Fibroblast of lung (primary cell): ENCODE measurements at regions not wholly inside any gene's neighbourhood (a gene's known extent, or its start where the extent isn't known, plus 50 kb on each side); places are given as distances from the start of the nearest gene placed in this dataset.

Experiments used
- DNase-seq, 2 donors: peaks; one replicate each; pipeline versions ENCODE4 v3.0.0 to v3.0.0-alpha.2; 2010; ENCODE audit warnings: low read depth in 2 of 2
- H2AFZ ChIP-seq: 2 replicates; pipeline ENCODE4 v1.5.1; 2012; ENCODE audit warnings: low read length, control low read depth, inconsistent platforms
- H3K27ac ChIP-seq: 2 replicates; pipeline ENCODE4 v1.5.1; 2011; ENCODE audit warnings: low read length, control low read depth; ENCODE audit not compliant: insufficient read depth
- H3K27me3 ChIP-seq: 2 replicates; pipeline ENCODE4 v1.5.1; 2011; ENCODE audit warnings: mild to moderate bottlenecking, low read length; ENCODE audit not compliant: control insufficient read depth, insufficient read depth
- H3K36me3 ChIP-seq: 2 replicates; pipeline ENCODE4 v1.5.1; 2011; ENCODE audit warnings: low read length; ENCODE audit not compliant: control insufficient read depth, insufficient read depth
- H3K4me1 ChIP-seq: 2 replicates; pipeline ENCODE4 v1.5.1; 2011; ENCODE audit warnings: low read length; ENCODE audit not compliant: control insufficient read depth, insufficient read depth; ENCODE audit errors: extremely low read depth
- H3K4me2 ChIP-seq: 2 replicates; pipeline ENCODE4 v1.5.1; 2011; ENCODE audit warnings: low read length, control low read depth; ENCODE audit not compliant: insufficient read depth; ENCODE audit errors: extremely low read depth
- H3K4me3 ChIP-seq, 4 experiments: fragments of 200-600 bp in 1 of 4; sonication (generic) in 1 of 4; replicated peaks in 1 of 4; 2 replicates each; pipeline ENCODE4 v1.5.1; 2011 to 2016; ENCODE audit warnings: low read length in 4 of 4, low read depth in 3 of 4, mild to moderate bottlenecking in 3 of 4, control low read depth in 2 of 4, inconsistent platforms in 1 of 4, mixed read lengths in 1 of 4; ENCODE audit not compliant: insufficient read depth in 1 of 4; ENCODE audit errors: control extremely low read depth in 1 of 4
- H3K79me2 ChIP-seq: 2 replicates; pipeline ENCODE4 v1.5.1; 2012; ENCODE audit warnings: mild to moderate bottlenecking, low read length, inconsistent platforms; ENCODE audit not compliant: control insufficient read depth, insufficient read depth
- H3K9ac ChIP-seq: 2 replicates; pipeline ENCODE4 v1.5.1; 2011; ENCODE audit warnings: mild to moderate bottlenecking, low read length, control low read depth; ENCODE audit not compliant: insufficient read depth
- H3K9me3 ChIP-seq: 2 replicates; pipeline ENCODE4 v1.5.1; 2012; ENCODE audit warnings: low read depth, low read length; ENCODE audit not compliant: control insufficient read depth, insufficient read depth
- H4K20me1 ChIP-seq: 2 replicates; pipeline ENCODE4 v1.5.1; 2011; ENCODE audit warnings: low read length; ENCODE audit not compliant: control insufficient read depth, insufficient read depth; ENCODE audit errors: extremely low read depth
- EZH2 ChIP-seq: IDR thresholded peaks from 2 replicates; pipeline ENCODE4 v1.5.1; 2012; ENCODE audit warnings: low read length, control low read depth, mild to moderate bottlenecking; ENCODE audit errors: missing control alignments
- TF ChIP-seq, protein P1 (sequence below), 2 donors: IDR thresholded peaks in 1 of 2; conservative IDR thresholded peaks in 1 of 2; 1 replicate in 1 of 2; 2 replicates in 1 of 2; pipeline ENCODE4 v1.5.1; 2011 to 2012; ENCODE audit warnings: low read length in 2 of 2, control low read depth in 1 of 2, inconsistent platforms in 1 of 2, low read depth in 1 of 2, mild to moderate bottlenecking in 1 of 2

DNA sequence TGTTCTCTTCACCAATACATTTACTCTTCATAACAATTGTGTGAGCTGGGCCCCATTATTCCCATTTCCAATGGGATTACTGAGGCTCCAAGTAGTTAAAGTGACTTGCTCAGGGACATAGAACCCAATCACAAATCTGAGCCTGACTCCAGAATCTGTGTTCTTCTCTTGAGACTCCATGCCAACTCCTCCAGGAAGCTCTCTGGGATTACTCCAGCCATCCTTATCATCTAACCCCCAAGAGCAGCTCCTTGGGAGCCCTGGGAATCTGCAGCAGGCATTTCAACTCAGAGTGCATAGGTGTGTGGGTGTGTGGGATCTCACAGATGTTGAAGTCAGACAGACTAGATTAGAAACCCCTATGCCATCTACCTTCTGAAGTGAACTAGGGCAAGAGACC is 131.4 kb upstream of the BOD1 start:
- H3K36me3 ChIP-seq = no peaks in the 10 kb centered on the region
- H3K4me1 ChIP-seq = no peaks in the 10 kb centered on the region
- H4K20me1 ChIP-seq = no peaks in the 10 kb centered on the region
- TF ChIP-seq EZH2 = no peak
- TF ChIP-seq, protein P1, sequence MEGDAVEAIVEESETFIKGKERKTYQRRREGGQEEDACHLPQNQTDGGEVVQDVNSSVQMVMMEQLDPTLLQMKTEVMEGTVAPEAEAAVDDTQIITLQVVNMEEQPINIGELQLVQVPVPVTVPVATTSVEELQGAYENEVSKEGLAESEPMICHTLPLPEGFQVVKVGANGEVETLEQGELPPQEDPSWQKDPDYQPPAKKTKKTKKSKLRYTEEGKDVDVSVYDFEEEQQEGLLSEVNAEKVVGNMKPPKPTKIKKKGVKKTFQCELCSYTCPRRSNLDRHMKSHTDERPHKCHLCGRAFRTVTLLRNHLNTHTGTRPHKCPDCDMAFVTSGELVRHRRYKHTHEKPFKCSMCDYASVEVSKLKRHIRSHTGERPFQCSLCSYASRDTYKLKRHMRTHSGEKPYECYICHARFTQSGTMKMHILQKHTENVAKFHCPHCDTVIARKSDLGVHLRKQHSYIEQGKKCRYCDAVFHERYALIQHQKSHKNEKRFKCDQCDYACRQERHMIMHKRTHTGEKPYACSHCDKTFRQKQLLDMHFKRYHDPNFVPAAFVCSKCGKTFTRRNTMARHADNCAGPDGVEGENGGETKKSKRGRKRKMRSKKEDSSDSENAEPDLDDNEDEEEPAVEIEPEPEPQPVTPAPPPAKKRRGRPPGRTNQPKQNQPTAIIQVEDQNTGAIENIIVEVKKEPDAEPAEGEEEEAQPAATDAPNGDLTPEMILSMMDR (conservative IDR thresholded peaks at IDR 0.05 in 1 of 2, IDR thresholded peaks at IDR 0.05 in 1 of 2; ENCODE audit: low read depth in 1 of 2, low read length in 2 of 2) = no peak
- DNase-seq = no peak
- no peak overlapping the region for H3K27ac ChIP-seq
- H3K4me2 ChIP-seq = no peak overlapping the region
- H2AFZ ChIP-seq = no peak overlapping the region
- H3K4me3 ChIP-seq = no peak overlapping the region
- H3K9ac ChIP-seq = no peak overlapping the region
- no peaks in the 10 kb centered on the region for H3K79me2 ChIP-seq
- no peaks in the 10 kb centered on the region for H3K27me3 ChIP-seq
- no peaks in the 10 kb centered on the region for H3K9me3 ChIP-seq

DNA sequence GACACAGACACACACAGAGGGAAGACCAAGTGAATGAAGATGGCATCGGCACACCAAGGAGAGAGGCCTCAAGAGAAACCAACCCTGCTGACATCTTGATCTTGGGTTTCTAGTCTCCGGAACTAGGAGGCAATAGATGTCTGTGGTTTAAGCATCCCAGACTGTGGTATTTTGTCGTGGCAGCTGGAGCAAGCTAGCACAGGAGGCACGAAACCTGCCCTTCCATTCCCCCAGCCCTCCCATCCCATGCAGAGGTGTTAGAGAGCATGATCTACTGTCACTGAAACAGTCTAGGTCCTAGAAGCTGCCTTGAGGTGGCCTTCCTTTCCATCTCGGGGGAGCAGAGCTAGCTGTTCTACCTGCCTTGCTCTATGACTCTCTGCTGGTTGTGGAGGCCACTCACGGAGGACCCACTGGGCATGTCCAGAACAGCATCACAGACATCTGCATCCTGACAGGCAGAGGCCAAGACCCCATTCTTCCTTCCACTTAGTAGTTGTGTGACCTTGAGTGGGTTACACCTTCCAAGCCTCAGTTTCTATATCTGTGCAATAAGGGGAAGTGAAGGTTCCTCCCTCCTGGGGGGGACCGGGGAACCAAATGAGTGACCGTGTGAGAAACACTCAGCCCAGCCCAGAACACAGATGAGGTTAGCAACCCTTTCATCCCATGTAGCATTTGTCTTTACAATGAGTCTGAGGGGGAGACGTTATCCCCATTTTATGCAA is 134.3 kb upstream of the BOD1 start:
- Histone ChIP-seq H4K20me1 (no peaks in the 10 kb centered on the region), H3K9ac (no peak overlapping the region), H3K27ac (no peak overlapping the region), H3K4me3 (no peak overlapping the region), H3K36me3 (no peaks in the 10 kb centered on the region), H3K4me1 (no peaks in the 10 kb centered on the region), H3K27me3 (peaks cover 3% of the 10 kb centered on the region), H3K79me2 (no peaks in the 10 kb centered on the region), H3K4me2 (no peak overlapping the region), H3K9me3 (no peaks in the 10 kb centered on the region), H2AFZ (no peak overlapping the region)
- TF ChIP-seq EZH2 = no peak
- TF ChIP-seq, protein P1 (conservative IDR thresholded peaks at IDR 0.05 in 1 of 2, IDR thresholded peaks at IDR 0.05 in 1 of 2; ENCODE audit: low read depth in 1 of 2, low read length in 2 of 2) = no peak
- no peak for DNase-seq

DNA sequence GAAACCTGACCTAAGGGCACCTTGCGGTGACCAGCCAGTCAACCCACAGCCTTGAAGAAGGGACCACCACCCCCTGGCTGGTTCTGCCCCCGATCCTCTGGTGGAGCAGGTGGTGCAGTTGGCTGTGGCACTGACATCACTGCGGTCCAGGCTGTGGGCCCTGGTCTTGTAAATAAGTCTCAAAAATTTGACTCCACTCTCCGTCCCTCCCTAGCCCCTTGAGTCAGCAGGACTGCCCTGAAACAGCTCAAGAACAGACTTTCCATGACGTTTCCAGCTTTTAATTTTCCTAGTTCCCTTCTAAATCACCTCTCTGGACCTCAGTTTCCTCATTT is 134.8 kb upstream of the BOD1 start:
- Histone ChIP-seq H3K27me3 (peaks cover 3% of the 10 kb centered on the region), H3K9me3 (no peaks in the 10 kb centered on the region), H3K79me2 (no peaks in the 10 kb centered on the region), H4K20me1 (no peaks in the 10 kb centered on the region), H3K4me2 (no peak overlapping the region), H2AFZ (no peak overlapping the region), H3K36me3 (no peaks in the 10 kb centered on the region), H3K27ac (no peak overlapping the region), H3K4me3 (no peak overlapping the region), H3K9ac (no peak overlapping the region), H3K4me1 (no peaks in the 10 kb centered on the region)
- TF ChIP-seq EZH2 = no peak
- TF ChIP-seq, protein P1 (conservative IDR thresholded peaks at IDR 0.05 in 1 of 2, IDR thresholded peaks at IDR 0.05 in 1 of 2; ENCODE audit: low read depth in 1 of 2, low read length in 2 of 2) = no peak
- DNase-seq = no peak
